Fibroblast of skin of right quadriceps (primary cell): ENCODE measurements at regions not wholly inside any gene's neighbourhood (a gene's known extent, or its start where the extent isn't known, plus 50 kb on each side); places are given as distances from the start of the nearest gene placed in this dataset.
"Not testable (repeated sequence)": the region's sequence is repeated elsewhere in the genome, so short reads cannot be mapped to it uniquely, and the experiment has no call there.

Experiments
- DNase-seq: peaks from one replicate; pipeline ENCODE4 v3.0.0-alpha.2; 2013

- no peak for DNase-seq
Measured at GRCh38 chr19:20482721-20483120, 82.9 kb downstream of the ZNF737 start.

GRCh38 chr19:20481736-20482135, 83.8 kb downstream of the ZNF737 start:
- no peak for DNase-seq

GRCh38 chr19:20479483-20479882, 86.1 kb downstream of the ZNF737 start:
- DNase-seq = no peak

GRCh38 chr19:20478936-20479335, 86.6 kb downstream of the ZNF737 start:
- DNase-seq = no peak

GRCh38 chr19:20472854-20473253, 92.7 kb downstream of the ZNF737 start:
- DNase-seq = no peak

- no peak for DNase-seq
Measured at GRCh38 chr19:20471431-20471830, 94.2 kb downstream of the ZNF737 start.

GRCh38 chr19:20470345-20471135, 95.0 kb downstream of the ZNF737 start:
- DNase-seq = no peak

GRCh38 chr19:20466638-20466990, 99.0 kb downstream of the ZNF737 start:
- not testable (repeated sequence) for DNase-seq

- not testable (repeated sequence) for DNase-seq
Measured at GRCh38 chr19:20465922-20466637, 99.5 kb downstream of the ZNF737 start.

GRCh38 chr19:20453425-20453935, 112.1 kb downstream of the ZNF737 start:
- no peak for DNase-seq

GRCh38 chr19:20444202-20444885, 121.2 kb downstream of the ZNF737 start:
- no peak for DNase-seq

GRCh38 chr19:20432266-20432842, 133.2 kb downstream of the ZNF737 start:
- not testable (repeated sequence) for DNase-seq

GRCh38 chr19:20431826-20432225, 133.8 kb downstream of the ZNF737 start:
- DNase-seq = no peak

- peak; percentile 59 for DNase-seq
Measured at GRCh38 chr19:20423381-20424197, 142.0 kb downstream of the ZNF737 start.

GRCh38 chr19:20422216-20423205, 143.1 kb downstream of the ZNF737 start:
- no peak for DNase-seq

GRCh38 chr19:20416661-20417060, 148.9 kb downstream of the ZNF737 start:
- DNase-seq = no peak

GRCh38 chr19:20414120-20414519, 151.5 kb downstream of the ZNF737 start:
- DNase-seq = no peak

- DNase-seq = no peak
Measured at GRCh38 chr19:20413705-20414104, 151.9 kb downstream of the ZNF737 start.

- no peak for DNase-seq
Measured at GRCh38 chr19:20412846-20413245, 152.7 kb downstream of the ZNF737 start.

GRCh38 chr19:20397292-20397691, 168.3 kb downstream of the ZNF737 start:
- DNase-seq = no peak

- DNase-seq = no peak
Measured at GRCh38 chr19:20388706-20389225, 176.8 kb downstream of the ZNF737 start.
